Activated T-cell treated with anti-CD3 and anti-CD28 coated beads, Interleukin-2, amount 50 U/mL, for 48 hours (primary cell): ENCODE measurements at regions not wholly inside any gene's neighbourhood (a gene's known extent, or its start where the extent isn't known, plus 50 kb on each side); places are given as distances from the start of the nearest gene placed in this dataset.
"Not testable (repeated sequence)": the region's sequence is repeated elsewhere in the genome, so short reads cannot be mapped to it uniquely, and the experiment has no call there.

Experiments
- DNase-seq, 2 experiments: peaks; one replicate each; pipeline ENCODE4 v3.0.0-alpha.2; 2020

- no peak for DNase-seq
Observed at GRCh38 chr2:121818546-121818945, 63.1 kb downstream of the TSN start.

- DNase-seq: no peak
Observed at GRCh38 chr2:121819846-121820245, 64.4 kb downstream of the TSN start.

GRCh38 chr2:121821476-121822158, 66.2 kb downstream of the TSN start:
- no peak for DNase-seq

GRCh38 chr2:121824264-121824663, 68.8 kb downstream of the TSN start:
- no peak for DNase-seq

DNA sequence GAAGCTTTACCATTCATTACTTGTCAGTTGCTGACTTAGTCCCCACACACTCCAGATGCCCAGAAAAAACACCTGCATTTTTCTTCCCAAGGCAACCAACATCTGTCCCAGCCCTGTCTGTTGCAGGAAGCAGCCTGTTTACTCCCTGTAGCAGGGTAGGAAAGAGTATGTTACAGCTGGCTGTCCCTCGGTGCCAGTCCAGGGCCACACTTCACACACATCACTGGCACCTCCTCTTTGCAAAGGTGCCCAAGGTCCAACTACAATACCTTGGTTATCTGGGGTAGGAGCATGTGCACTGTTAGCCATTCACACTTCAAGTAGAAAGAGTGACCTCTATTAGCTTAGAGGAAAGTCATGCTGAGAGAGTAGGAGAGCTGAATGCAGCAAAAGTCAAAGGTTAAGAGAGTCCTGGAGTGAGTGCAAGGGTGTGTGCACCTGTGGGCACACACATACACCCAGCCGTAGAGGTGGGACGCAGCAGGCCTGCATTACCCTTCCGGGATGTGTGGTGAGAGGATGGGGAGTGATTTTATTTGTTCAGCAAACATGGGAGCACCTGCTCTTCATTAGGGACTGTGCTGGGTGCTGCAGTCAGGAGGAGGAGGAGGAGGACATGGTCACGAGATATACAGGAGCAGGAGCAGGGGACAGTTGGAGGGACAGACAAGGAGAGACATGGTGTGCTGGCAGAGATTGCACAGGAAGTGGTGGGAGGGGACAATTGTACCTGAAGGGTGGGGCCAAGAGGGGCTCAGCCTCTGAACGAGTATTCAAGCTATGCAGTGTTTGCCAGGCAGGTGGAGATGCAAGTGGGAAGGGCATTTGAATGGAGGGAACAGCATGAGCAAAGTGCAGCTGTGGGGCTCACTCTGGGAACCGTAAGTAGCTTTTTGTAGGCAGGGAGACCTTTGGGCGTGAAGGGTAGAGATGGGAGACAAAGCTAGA, 69.8 kb downstream of the TSN start:
- no peak for DNase-seq

- no peak for DNase-seq
Observed at GRCh38 chr2:121826036-121826435, 70.6 kb downstream of the TSN start.

- no peak for DNase-seq
Observed at GRCh38 chr2:121828281-121828731, 72.9 kb downstream of the TSN start.

- DNase-seq: no peak
Observed at GRCh38 chr2:121830809-121831208, 75.4 kb downstream of the TSN start.

GRCh38 chr2:121831841-121832240, 76.4 kb downstream of the TSN start:
- no peak for DNase-seq

- no peak for DNase-seq
Observed at GRCh38 chr2:121832412-121833357, 77.2 kb downstream of the TSN start.

DNA sequence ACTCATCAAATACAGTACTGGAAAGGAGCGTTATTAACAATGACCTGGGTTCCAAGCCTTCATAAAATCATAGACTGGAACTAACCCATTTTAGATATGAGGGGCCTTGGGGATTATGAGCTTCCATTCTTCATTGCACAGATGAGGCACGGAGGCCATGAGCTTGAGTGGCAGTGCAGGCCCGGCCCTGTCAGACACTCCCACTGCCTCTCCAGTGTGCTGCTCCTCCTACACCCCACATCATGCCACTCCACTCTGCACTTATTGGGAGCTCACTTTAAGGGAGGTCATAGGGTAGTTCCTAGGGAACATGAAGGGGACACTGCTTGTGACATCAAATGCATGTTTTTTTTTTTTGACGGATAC, 77.9 kb downstream of the TSN start:
- no peak for DNase-seq

- no peak for DNase-seq
Observed at GRCh38 chr2:121836611-121837010, 81.2 kb downstream of the TSN start.

- DNase-seq: no peak
Observed at GRCh38 chr2:121837591-121837990, 82.1 kb downstream of the TSN start.

DNA sequence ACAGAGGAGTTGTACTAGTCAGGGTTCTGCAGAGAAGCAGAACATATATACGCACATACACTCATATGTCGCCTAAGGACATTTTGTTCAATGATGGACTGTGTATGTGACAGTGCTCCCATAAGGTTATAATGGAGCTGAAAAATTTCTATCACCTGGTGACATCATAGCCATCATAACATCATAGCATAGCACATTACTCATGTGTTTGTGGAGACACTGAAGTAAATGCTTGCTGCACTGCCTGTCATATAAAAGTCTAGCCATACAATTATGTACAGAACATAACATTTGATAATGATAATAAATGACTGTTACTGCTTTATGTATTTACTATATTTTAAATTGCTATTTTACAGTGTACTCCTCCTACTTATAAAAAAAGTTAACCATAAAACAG, 83.1 kb downstream of the TSN start:
- DNase-seq: no peak

- no peak for DNase-seq
Observed at GRCh38 chr2:121839584-121839983, 84.1 kb downstream of the TSN start.

GRCh38 chr2:121849236-121849635, 93.8 kb downstream of the TSN start:
- DNase-seq: no peak

GRCh38 chr2:121853149-121853548, 97.7 kb downstream of the TSN start:
- not testable (repeated sequence) for DNase-seq

DNA sequence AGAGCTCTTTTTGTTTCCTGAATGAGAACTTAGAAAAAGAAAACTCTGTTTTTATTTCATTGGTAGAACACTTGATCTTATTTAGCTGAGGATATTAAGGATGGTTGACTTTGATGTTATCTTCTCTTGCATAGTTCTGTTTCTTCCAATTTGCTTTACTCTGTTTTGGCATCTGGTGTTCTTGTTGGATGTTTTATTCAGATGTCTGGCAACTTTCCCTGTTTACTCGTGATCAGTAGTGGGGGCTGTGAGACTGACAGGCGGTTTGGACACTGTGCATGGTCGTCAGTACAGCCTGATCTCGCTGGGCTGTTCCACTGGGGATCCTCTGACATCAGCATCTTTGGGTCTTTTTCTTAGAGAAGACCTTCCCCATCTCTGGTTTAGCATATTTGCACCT, 100.1 kb downstream of the TSN start:
- no peak for DNase-seq

- DNase-seq: no peak
Observed at GRCh38 chr2:121856360-121856759, 100.9 kb downstream of the TSN start.

DNA sequence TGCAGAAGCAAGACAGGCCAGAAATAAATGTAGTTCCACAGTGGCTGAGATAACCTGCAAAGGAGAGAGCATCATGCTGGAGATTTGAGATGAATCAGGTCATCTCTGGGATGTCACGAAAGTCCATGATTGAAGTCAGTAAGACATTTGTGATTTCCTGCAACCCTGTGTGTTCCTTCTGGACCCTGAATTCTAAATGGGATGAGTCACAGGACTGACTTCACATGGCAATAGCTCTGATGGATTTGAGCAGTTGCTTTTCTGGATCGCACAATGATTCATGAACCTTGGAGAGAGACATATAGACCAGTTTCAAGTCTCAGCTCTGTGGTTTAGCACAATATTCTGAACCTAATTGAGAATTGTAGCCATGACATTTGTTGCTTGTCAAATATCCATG, 102.9 kb downstream of the TSN start:
- no peak for DNase-seq

- DNase-seq: no peak
Observed at GRCh38 chr2:121858847-121859246, 103.4 kb downstream of the TSN start.

DNA sequence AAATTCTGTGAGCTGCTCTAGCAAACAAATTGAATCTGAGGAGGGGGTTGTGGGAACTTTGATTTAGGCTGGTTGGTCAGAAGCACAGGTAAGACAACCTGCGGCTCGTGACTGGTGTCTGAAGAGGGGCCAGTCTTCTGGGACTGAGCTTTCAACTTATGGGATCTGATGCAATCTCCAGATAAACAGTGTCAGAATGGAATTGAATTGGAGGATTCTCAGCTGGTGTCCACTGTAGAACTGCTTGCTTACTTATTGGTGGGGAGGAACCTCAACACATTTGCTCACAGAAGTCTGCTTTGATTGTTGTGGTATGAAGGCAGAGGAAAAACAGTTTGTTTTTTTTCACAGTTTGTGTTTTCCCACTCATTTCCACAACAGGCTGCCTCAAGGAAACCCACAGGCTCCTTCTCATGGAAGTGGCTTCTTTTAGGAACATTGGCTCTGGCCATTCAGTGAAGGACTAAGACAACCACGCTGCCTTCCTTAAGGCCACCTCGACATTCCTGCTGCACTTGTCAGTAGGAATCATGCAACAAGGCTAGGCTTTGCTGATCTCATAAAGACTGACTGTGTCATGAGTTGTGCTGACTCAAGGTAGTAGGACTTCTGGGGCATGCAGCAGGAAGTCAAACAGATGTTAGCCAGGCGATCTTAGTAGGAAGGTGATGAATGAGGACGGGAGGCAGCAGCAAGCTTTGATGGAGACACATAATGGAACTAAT, 104.7 kb downstream of the TSN start:
- DNase-seq: no peak
